ENCODE measurements at regions not wholly inside any gene's neighbourhood (a gene's known extent, or its start where the extent isn't known, plus 50 kb on each side); places are given as distances from the start of the nearest gene placed in this dataset.

GRCh38 chr14:31943861-31944255 is 133.2 kb upstream of the ARHGAP5 start:
- DNase-seq (ENCODE audit: low read depth), result no peak

- DNase-seq (ENCODE audit: low read depth), result no peak
Observed at GRCh38 chr14:31944256-31945073, 132.6 kb upstream of the ARHGAP5 start.

GRCh38 chr14:31945074-31945613 is 132.0 kb upstream of the ARHGAP5 start:
- no peak for DNase-seq (ENCODE audit: low read depth)

- no peak for DNase-seq (ENCODE audit: low read depth)
Observed at GRCh38 chr14:31945701-31946100, 131.4 kb upstream of the ARHGAP5 start.

GRCh38 chr14:31947076-31947475 is 130.0 kb upstream of the ARHGAP5 start:
- no peak for DNase-seq (ENCODE audit: low read depth)

- DNase-seq (ENCODE audit: low read depth), result no peak
Observed at GRCh38 chr14:31947680-31948595, 129.2 kb upstream of the ARHGAP5 start.

GRCh38 chr14:31949709-31950108 is 127.4 kb upstream of the ARHGAP5 start:
- DNase-seq (ENCODE audit: low read depth), result no peak

GRCh38 chr14:31950331-31950730 is 126.8 kb upstream of the ARHGAP5 start:
- DNase-seq (ENCODE audit: low read depth), result no peak

- no peak for DNase-seq (ENCODE audit: low read depth)
Observed at GRCh38 chr14:31950764-31951637, 126.1 kb upstream of the ARHGAP5 start.

- no peak for DNase-seq (ENCODE audit: low read depth)
Observed at GRCh38 chr14:31951638-31951964, 125.5 kb upstream of the ARHGAP5 start.

GRCh38 chr14:31952573-31952972 is 124.5 kb upstream of the ARHGAP5 start:
- no peak for DNase-seq (ENCODE audit: low read depth)

GRCh38 chr14:31953210-31953609 is 123.9 kb upstream of the ARHGAP5 start:
- DNase-seq (ENCODE audit: low read depth), result no peak

GRCh38 chr14:31954991-31955390 is 122.1 kb upstream of the ARHGAP5 start:
- DNase-seq (ENCODE audit: low read depth), result no peak

- no peak for DNase-seq (ENCODE audit: low read depth)
Observed at GRCh38 chr14:31955936-31956579, 121.0 kb upstream of the ARHGAP5 start.

GRCh38 chr14:31957565-31957964 is 119.5 kb upstream of the ARHGAP5 start:
- no peak for DNase-seq (ENCODE audit: low read depth)

- no peak for DNase-seq (ENCODE audit: low read depth)
Observed at GRCh38 chr14:31960039-31960438, 117.1 kb upstream of the ARHGAP5 start.

- no peak for DNase-seq (ENCODE audit: low read depth)
Observed at GRCh38 chr14:31961896-31962295, 115.2 kb upstream of the ARHGAP5 start.

- no peak for DNase-seq (ENCODE audit: low read depth)
Observed at GRCh38 chr14:31962920-31963319, 114.2 kb upstream of the ARHGAP5 start.

- no peak for DNase-seq (ENCODE audit: low read depth)
Observed at GRCh38 chr14:31963587-31963986, 113.5 kb upstream of the ARHGAP5 start.

GRCh38 chr14:31964490-31964889 is 112.6 kb upstream of the ARHGAP5 start:
- no peak for DNase-seq (ENCODE audit: low read depth)

- no peak for DNase-seq (ENCODE audit: low read depth)
Observed at GRCh38 chr14:31965071-31965734, 111.9 kb upstream of the ARHGAP5 start.
